Caco-2 (cell line): ENCODE measurements at regions not wholly inside any gene's neighbourhood (a gene's known extent, or its start where the extent isn't known, plus 50 kb on each side); places are given as distances from the start of the nearest gene placed in this dataset.

Experiments used
- BruUV-seq: library from RNA; stranded (reverse); fragments of 400-500 nt; replicated peaks from 2 replicates; lab custom pipeline; 2021; lab: Mats Ljungman, UMichigan
- CTCF ChIA-PET: fragments of 300-600 bp; sonication (Branson Sonifier 250); formaldehyde crosslinking; loops from one replicate; lab custom pipeline; 2022; ENCODE audit warnings: antibody characterized with exemption; lab: Charles Lee
- POLR2A ChIA-PET: fragments of 300-600 bp; sonication (Branson Sonifier 250); formaldehyde crosslinking; loops from one replicate; lab custom pipeline; 2022; ENCODE audit warnings: antibody characterized with exemption; lab: Charles Lee
- DNase-seq, 2 experiments: peaks; one replicate each; pipeline versions ENCODE4 v3.0.0 to v3.0.0-alpha.2; 2020 to 2022
- H3K27me3 ChIP-seq: replicated peaks from 2 replicates; pipeline ENCODE4 v1.6.0; 2011; ENCODE audit warnings: low read length; ENCODE audit not compliant: control insufficient read depth, insufficient read depth
- H3K36me3 ChIP-seq: 2 replicates; pipeline ENCODE4 v1.5.1; 2011; ENCODE audit warnings: low read length; ENCODE audit not compliant: control insufficient read depth, insufficient read depth
- H3K4me1 ChIP-seq: fragments of 250-450 bp; sonication (Bioruptor Pico); 2 replicates; pipeline ENCODE4 v1.5.1; 2020; ENCODE audit warnings: mild to moderate bottlenecking
- H3K4me3 ChIP-seq: 2 replicates; pipeline ENCODE4 v1.5.1; 2011; ENCODE audit warnings: low read depth, mild to moderate bottlenecking, control low read depth, low read length
- H3K9me3 ChIP-seq: fragments of 250-450 bp; sonication (Bioruptor Pico); 2 replicates; pipeline ENCODE4 v1.5.1; 2020; ENCODE audit warnings: mild to moderate bottlenecking, moderate library complexity
- H3K27ac Mint-ChIP-seq: one replicate; pipeline ENCODE4 v1.8.0; 2022; ENCODE audit warnings: mixed read lengths; ENCODE audit not compliant: unreplicated experiment
- H3K27me3 Mint-ChIP-seq: one replicate; pipeline ENCODE4 v1.8.0; 2022; ENCODE audit warnings: mixed read lengths; ENCODE audit not compliant: insufficient read depth, unreplicated experiment
- H3K36me3 Mint-ChIP-seq: one replicate; pipeline ENCODE4 v1.8.0; 2022; ENCODE audit warnings: mild to moderate bottlenecking, mixed read lengths; ENCODE audit not compliant: insufficient read depth, unreplicated experiment
- H3K4me1 Mint-ChIP-seq: one replicate; pipeline ENCODE4 v1.8.0; 2022; ENCODE audit warnings: low read depth, mixed read lengths; ENCODE audit not compliant: unreplicated experiment
- H3K4me3 Mint-ChIP-seq: one replicate; pipeline ENCODE4 v1.8.0; 2022; ENCODE audit warnings: mild to moderate bottlenecking, moderate library complexity, mixed read lengths; ENCODE audit not compliant: unreplicated experiment
- H3K9me3 Mint-ChIP-seq: one replicate; pipeline ENCODE4 v1.8.0; 2022; ENCODE audit warnings: mixed read lengths; ENCODE audit not compliant: unreplicated experiment
- intact Hi-C: fragments of 100-400 bp; cut with micrococcal nuclease; formaldehyde crosslinking; loops from one replicate; pipeline ENCODE4 v1.10.0; 2022; ENCODE audit not compliant: unreplicated experiment
- TF ChIP-seq, protein P1 (sequence below), 2 experiments: fragments of 200-600 bp in 1 of 2; IDR thresholded peaks; 1 replicate in 1 of 2; 2 replicates in 1 of 2; pipeline versions ENCODE4 v1.5.1 to v1.8.0; 2011 to 2022; ENCODE audit warnings: antibody characterized with exemption in 1 of 2, control low read depth in 1 of 2, inconsistent platforms in 1 of 2, low read depth in 1 of 2, low read length in 1 of 2, mild to moderate bottlenecking in 1 of 2, moderate library complexity in 1 of 2; ENCODE audit not compliant: insufficient read depth in 1 of 2, severe bottlenecking in 1 of 2, unreplicated experiment in 1 of 2

GRCh38 chr4:27338530-27338929, 477.9 kb downstream of the STIM2 start:
- Mint-ChIP-seq H3K27me3 (peaks cover 2% of the 10 kb centered on the region), H3K4me1 (no peaks in the 10 kb centered on the region), H3K9me3 (no peaks in the 10 kb centered on the region), H3K4me3 (no peak overlapping the region), H3K36me3 (no peaks in the 10 kb centered on the region), H3K27ac (no peak overlapping the region)
- no peak for DNase-seq
- intact Hi-C loops = no loop called here
- Histone ChIP-seq H3K27me3 (no peaks in the 10 kb centered on the region; the same call in 1 of the 2 replicates), H3K36me3 (no peaks in the 10 kb centered on the region), H3K4me1 (no peaks in the 10 kb centered on the region), H3K9me3 (no peaks in the 10 kb centered on the region), H3K4me3 (no peak overlapping the region)
- CTCF ChIA-PET = no interaction called here
- POLR2A ChIA-PET = no interaction called here
- BruUV-seq = no TSS peak
- TF ChIP-seq, protein P1, sequence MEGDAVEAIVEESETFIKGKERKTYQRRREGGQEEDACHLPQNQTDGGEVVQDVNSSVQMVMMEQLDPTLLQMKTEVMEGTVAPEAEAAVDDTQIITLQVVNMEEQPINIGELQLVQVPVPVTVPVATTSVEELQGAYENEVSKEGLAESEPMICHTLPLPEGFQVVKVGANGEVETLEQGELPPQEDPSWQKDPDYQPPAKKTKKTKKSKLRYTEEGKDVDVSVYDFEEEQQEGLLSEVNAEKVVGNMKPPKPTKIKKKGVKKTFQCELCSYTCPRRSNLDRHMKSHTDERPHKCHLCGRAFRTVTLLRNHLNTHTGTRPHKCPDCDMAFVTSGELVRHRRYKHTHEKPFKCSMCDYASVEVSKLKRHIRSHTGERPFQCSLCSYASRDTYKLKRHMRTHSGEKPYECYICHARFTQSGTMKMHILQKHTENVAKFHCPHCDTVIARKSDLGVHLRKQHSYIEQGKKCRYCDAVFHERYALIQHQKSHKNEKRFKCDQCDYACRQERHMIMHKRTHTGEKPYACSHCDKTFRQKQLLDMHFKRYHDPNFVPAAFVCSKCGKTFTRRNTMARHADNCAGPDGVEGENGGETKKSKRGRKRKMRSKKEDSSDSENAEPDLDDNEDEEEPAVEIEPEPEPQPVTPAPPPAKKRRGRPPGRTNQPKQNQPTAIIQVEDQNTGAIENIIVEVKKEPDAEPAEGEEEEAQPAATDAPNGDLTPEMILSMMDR (IDR thresholded peaks at IDR 0.05; ENCODE audit: insufficient read depth in 1 of 2, low read depth in 1 of 2, low read length in 1 of 2, severe bottlenecking in 1 of 2, unreplicated experiment in 1 of 2) = no peak

DNA sequence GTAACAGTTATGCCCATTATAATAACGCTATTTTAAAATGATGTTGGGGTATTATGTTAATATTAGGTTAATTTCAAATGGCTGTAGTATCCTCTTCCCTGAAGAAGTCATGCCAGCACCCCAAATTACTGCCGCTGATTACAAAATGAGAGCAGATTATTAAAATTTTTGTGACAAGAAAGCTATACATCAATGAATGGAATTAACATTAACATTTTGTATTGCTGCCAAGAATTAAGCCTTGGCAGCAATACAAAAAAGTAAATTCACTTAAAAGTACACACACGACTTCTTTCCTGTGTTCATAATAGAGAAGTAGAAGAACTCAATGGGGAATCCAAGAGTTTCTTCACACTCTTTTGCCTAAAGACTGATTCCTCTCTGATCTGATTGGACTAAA, 482.8 kb downstream of the STIM2 start:
- TF ChIP-seq, protein P1 (IDR thresholded peaks at IDR 0.05; ENCODE audit: insufficient read depth in 1 of 2, low read depth in 1 of 2, low read length in 1 of 2, severe bottlenecking in 1 of 2, unreplicated experiment in 1 of 2) = no peak
- no peak overlapping the region for H3K4me3 Mint-ChIP-seq
- DNase-seq = no peak
- Histone ChIP-seq H3K9me3 (no peaks in the 10 kb centered on the region), H3K36me3 (no peaks in the 10 kb centered on the region), H3K27me3 (no peaks in the 10 kb centered on the region), H3K4me3 (no peak overlapping the region), H3K4me1 (no peaks in the 10 kb centered on the region)
- H3K27me3 Mint-ChIP-seq = peaks cover 2% of the 10 kb centered on the region
- no TSS peak for BruUV-seq
- H3K4me1 Mint-ChIP-seq = no peaks in the 10 kb centered on the region
- H3K36me3 Mint-ChIP-seq = no peaks in the 10 kb centered on the region
- ChIA-PET POLR2A (no interaction called here), CTCF (no interaction called here)
- H3K9me3 Mint-ChIP-seq = no peaks in the 10 kb centered on the region
- no peak overlapping the region for H3K27ac Mint-ChIP-seq
- intact Hi-C loops = no loop called here

DNA sequence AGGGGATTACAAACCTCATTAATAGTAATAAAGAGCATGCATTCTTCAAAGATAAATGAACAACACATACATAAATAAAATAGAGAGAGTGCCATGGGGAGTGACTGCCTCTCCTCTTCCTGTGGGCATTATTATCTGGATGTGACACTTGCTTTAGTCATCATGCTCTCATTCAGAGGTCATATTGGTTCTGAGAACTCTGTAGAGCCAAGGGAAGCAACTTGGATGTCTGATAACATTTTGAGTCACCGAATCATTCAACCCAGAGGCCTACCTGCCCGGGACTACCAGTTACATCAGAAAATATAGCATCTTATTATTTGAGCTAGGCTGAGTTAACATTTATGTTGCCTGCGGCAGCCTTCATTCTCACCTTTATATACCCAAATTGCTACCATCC, 489.5 kb downstream of the STIM2 start:
- no peak for DNase-seq
- H3K4me1 ChIP-seq = no peaks in the 10 kb centered on the region
- no peaks in the 10 kb centered on the region for H3K4me1 Mint-ChIP-seq
- no TSS peak for BruUV-seq
- no peaks in the 10 kb centered on the region for H3K27me3 ChIP-seq
- no peak overlapping the region for H3K27ac Mint-ChIP-seq
- H3K36me3 ChIP-seq = no peaks in the 10 kb centered on the region
- intact Hi-C loops = loop anchor here (10.0 kb wide), 1 partner anchor 205 kb away; no protein-coding TSS in a partner anchor
- no peaks in the 10 kb centered on the region for H3K9me3 Mint-ChIP-seq
- no peak overlapping the region for H3K4me3 Mint-ChIP-seq
- ChIA-PET CTCF (no interaction called here), POLR2A (no interaction called here)
- TF ChIP-seq, protein P1 (IDR thresholded peaks at IDR 0.05; ENCODE audit: insufficient read depth in 1 of 2, low read depth in 1 of 2, low read length in 1 of 2, severe bottlenecking in 1 of 2, unreplicated experiment in 1 of 2) = no peak
- no peaks in the 10 kb centered on the region for H3K9me3 ChIP-seq
- no peak overlapping the region for H3K4me3 ChIP-seq
- H3K36me3 Mint-ChIP-seq = no peaks in the 10 kb centered on the region
- H3K27me3 Mint-ChIP-seq = no peaks in the 10 kb centered on the region
